C1 segment of cervical spinal cord (tissue), 14 donors: ENCODE measurements at regions not wholly inside any gene's neighbourhood (a gene's known extent, or its start where the extent isn't known, plus 50 kb on each side); places are given as distances from the start of the nearest gene placed in this dataset.

Experiments
- DNase-seq, 14 donors: peaks; one replicate each; lab custom pipeline; 2025; lab: John Stamatoyannopoulos, UW

DNA sequence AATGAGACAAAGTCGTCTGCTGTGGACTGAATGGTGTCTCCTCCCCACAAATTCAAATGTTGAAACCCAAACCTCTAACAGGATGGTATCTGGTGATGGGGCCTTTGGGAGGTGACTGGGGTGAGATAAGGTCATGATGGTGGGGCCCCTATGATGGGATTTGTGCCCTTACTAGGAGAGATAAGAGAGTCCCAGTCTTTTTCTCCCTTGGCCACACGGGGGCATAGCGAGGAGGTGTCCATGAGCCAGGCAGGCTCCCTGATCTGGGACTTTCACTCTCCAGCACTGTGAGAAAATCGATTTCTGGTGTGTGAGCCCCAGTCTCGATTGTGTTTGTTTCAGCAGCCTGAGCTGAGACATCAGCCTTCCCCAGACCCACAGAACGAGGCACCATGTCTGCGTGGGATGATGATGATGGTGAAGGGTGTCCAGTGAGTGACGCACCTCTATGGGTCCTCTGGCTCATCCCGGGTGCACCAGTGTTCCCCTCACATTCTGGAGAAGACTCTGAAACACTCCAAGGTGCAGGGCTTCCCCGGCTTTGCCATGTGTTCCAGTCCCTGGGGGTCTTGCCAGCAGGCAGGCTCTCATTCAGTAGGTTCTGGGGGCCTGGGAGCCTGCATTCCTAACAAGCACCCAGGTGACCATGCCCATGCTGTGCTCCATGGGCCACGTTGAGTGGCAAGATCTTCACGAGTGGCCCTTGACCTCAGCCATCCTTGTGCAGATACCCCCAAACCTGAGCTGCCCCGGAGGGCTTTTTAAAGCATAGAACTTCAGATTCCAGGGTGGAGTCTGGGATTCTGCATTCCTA, 363.0 kb downstream of the CTTN start:
- no peak for DNase-seq

GRCh38 chr11:70761908-70762337, 363.6 kb downstream of the CTTN start:
- no peak for DNase-seq

DNA sequence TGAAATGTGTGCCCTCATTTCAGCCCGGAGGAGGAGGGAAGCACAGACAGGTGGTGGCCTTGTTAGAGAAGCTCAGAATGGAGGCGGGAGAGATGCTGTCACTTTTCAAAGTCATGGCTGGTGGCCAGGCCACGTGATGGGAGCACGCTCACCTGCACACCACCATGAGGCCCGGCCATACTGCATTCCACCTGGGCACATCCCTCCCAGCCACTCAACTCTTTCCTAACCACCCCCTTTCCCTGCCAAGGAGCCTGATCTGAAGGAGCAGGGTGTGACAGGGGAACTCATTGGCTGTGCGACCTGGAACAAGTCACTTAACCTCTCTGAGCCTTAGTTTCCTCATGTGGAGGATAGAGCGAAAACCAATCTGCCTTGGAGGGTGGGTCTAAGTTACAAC, 364.5 kb downstream of the CTTN start:
- DNase-seq: no peak

GRCh38 chr11:70763606-70764005, 365.3 kb downstream of the CTTN start:
- no peak for DNase-seq

DNA sequence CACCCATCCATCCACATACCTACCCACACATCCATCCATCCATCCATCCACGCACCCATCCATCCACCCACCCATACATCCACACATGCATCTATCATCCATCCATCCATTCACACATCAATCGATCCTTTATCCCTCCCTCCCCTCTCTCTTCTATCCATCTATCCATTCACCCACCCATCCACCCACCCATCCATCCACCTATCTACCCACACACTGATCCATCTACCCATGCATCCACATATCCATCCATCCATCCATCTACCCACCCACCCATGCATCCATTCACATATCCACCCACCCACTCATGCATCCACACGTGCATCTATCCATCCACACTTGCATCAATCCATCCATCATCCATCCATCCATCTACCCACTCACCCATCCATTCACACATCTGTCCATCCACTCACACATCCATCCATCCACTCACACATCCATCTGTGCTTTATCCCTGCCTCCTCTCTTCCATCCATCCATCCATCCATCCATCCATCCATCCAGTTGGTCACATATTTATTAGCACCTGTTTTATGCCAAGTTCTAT, 366.1 kb downstream of the CTTN start:
- DNase-seq: no peak

GRCh38 chr11:70766901-70767300, 368.6 kb downstream of the CTTN start:
- no peak for DNase-seq

- no peak for DNase-seq
These were observed 370.2 kb downstream of the CTTN start for GRCh38 chr11:70768346-70769095.

- DNase-seq: peak in 1 of 14 donors; percentile 64
These were observed 370.8 kb downstream of the CTTN start for GRCh38 chr11:70769106-70769505.

GRCh38 chr11:70769521-70769920, 371.2 kb downstream of the CTTN start:
- DNase-seq: no peak

- DNase-seq: no peak
These were observed 373.0 kb downstream of the CTTN start for GRCh38 chr11:70771099-70771885.

- no peak for DNase-seq
These were observed 374.6 kb downstream of the CTTN start for GRCh38 chr11:70772950-70773349.

- DNase-seq: no peak
These were observed 377.2 kb downstream of the CTTN start for GRCh38 chr11:70775386-70776075.

DNA sequence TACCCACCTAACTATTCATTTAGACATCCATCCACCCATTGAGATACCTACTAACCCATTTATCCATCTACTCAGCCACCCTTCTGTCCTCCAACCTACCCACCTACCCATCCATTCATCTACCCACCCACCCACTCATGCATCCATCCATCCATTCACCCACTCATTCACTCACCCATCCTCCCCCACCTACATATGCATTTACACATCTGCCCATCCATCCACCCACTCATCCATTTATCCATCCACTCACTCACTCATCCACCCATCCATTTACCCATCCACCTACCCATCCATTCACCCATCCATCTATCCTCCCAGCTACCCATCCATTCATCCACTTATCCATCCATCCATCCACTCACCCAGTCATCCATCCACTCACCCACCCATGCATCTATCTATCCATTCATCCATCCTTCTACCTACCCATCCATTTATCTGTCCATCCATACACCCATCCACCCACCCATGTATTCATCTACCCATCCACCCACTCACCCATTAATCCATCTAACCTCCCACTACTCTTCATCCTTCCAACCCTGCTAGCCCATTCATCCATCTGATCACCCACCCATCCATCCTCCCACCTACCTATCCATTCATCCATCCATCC, 378.7 kb downstream of the CTTN start:
- DNase-seq: no peak

GRCh38 chr11:70778883-70779282, 380.6 kb downstream of the CTTN start:
- no peak for DNase-seq

DNA sequence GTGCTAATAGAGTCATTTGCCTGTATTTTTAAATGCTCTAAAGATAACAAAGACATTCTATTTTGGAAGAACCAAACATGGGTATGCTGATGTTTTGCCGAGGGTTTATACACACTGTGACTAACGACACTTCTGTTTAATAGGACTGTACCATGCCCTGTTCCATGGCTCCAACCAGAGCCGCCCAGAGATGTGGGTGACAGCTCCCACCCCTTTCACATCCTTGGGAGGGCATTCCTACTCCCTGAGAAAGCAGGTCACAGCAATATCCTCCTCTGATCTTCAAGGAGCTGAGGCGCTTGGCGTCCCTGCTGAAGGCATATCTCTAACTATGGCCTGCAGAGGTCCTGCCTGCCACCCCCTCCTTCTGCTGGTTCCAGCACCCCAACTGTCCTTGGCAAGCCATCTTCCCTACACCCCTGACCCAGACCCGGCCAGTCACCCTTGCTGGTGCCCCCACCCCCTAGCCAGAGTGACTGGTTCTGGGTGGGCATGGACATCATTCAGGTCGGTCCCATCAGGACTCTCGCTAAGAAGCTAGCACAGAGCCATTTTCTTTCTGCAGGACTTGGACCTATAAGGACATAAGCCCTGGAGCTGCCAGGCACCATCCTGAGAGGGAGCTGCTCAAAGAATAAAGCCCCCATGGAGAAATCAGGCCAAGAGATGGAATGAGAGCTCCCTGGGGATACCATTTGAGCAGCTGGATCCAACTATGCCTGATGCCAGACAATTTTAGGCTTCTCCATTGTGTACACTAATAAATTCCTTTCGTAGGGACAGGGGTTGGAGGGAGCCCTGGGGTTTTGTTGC, 381.3 kb downstream of the CTTN start:
- no peak for DNase-seq

- no peak for DNase-seq
These were observed 381.9 kb downstream of the CTTN start for GRCh38 chr11:70780246-70780535.

DNA sequence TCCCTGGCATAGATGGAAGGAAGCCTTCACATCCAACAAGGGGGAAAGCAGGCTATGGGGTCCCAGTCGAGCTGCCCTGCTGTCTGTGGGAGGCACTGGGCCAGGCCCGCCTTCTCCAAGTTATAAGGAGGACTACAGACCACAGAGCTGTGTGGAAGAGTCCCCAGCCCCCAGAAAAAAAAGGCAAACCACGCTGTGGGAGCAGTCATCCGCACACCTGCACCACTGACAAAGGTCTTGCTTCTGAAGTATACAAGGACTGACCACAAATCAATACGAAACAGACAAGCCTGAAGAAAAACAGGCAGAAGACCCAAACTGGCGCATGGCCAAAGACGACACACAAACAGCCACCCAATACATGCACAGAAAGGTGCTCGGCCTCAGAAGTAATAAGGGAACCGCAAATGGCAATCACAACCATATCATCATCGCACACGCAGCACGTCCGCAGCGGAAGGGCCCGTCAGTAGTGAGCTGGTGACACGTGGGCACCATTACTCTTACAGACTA, 384.1 kb downstream of the CTTN start:
- DNase-seq: no peak

DNA sequence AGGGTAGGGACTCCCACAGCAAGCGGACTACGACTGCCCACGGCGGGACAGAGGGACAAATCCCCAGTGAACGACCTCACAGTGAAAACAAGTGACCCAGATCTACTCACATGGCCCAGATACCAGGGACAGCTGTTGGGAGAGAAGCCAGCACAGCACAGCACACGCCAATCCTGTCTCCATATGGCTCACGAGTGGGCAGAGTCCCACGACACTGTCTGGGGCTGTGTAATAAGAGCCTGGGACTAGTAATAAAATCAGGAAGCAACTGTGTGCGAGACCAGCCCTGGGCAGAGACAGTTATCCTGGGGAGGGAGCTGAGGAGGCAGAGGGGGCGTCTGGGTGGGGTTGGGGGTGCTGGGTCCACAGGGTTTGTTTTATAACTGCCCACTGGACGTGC, 385.0 kb downstream of the CTTN start:
- DNase-seq: no peak

GRCh38 chr11:70783821-70784220, 385.5 kb downstream of the CTTN start:
- DNase-seq: no peak

GRCh38 chr11:70785372-70785771, 387.0 kb downstream of the CTTN start:
- DNase-seq: no peak
